ENCODE measurements at regions not wholly inside any gene's neighbourhood (a gene's known extent, or its start where the extent isn't known, plus 50 kb on each side); places are given as distances from the start of the nearest gene placed in this dataset.
A peak's percentile ranks its signal among the peaks of the same experiment; 100 is the strongest.

DNA sequence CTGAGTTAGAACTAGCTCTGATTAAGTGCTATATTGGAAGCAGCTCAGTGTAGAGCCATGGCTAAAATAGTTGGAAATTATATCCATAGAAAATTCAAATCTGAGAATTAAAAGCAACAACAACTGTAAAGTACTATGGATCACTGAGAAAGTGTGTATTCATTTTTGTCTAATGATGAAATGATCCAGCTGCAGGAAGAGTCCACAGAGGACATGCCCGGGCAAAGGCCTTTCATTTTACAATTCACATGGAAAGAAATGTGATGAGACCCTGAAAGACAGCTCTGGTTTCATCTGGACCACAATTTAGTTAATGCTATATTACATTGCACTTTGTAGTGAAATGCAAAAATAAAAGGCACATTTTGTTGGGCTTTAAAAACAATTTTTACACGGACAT is 196.8 kb upstream of the FAT1 start:
- no peak overlapping the region for H2AFZ ChIP-seq (ENCODE audit: low read length)
- H3K4me2 ChIP-seq (ENCODE audit: insufficient read depth, insufficient read length, low read length), result no peak overlapping the region

More for the DNA sequence above, 196.8 kb upstream of the FAT1 start:
- no peaks in the 10 kb centered on the region for H3K36me3 Mint-ChIP-seq (ENCODE audit: insufficient read depth in 1 of 3, low read depth in 3 of 3)
- Histone ChIP-seq H3K4me1 (ENCODE audit: insufficient read depth, low read length) (no peaks in the 10 kb centered on the region), H3K9me3 (ENCODE audit: control insufficient read depth, low read depth, low read length) (no peaks in the 10 kb centered on the region), H4K20me1 (ENCODE audit: control insufficient read depth, insufficient read depth, insufficient read length) (no peaks in the 10 kb centered on the region), H2BK20ac (ENCODE audit: low read depth, low read length, poor library complexity, severe bottlenecking) (no peak overlapping the region), H3K56ac (ENCODE audit: insufficient read length, low read depth, low read length) (no peak overlapping the region), H2BK15ac (ENCODE audit: low read depth, low read length) (no peak overlapping the region), H3K4ac (ENCODE audit: low read depth, low read length) (no peak overlapping the region), H2BK12ac (ENCODE audit: insufficient read length, low read depth, low read length) (no peak overlapping the region), H3K79me1 (ENCODE audit: insufficient read depth, low read depth, low read length, poor library complexity, severe bottlenecking) (no peaks in the 10 kb centered on the region), H3K23me2 (ENCODE audit: insufficient read length, low read depth, low read length, poor library complexity, severe bottlenecking) (no peaks in the 10 kb centered on the region), H2BK120ac (ENCODE audit: low read depth, low read length, poor library complexity, severe bottlenecking) (no peak overlapping the region), H3K27ac (ENCODE audit: insufficient read length, low read depth, low read length) (no peak overlapping the region), H3K18ac (ENCODE audit: insufficient read length, low read depth, low read length) (no peak overlapping the region), H3K79me2 (ENCODE audit: insufficient read depth, low read length) (no peaks in the 10 kb centered on the region), H4K91ac (ENCODE audit: insufficient read length, low read depth, low read length) (no peak overlapping the region), H4K5ac (ENCODE audit: insufficient read length, low read depth, low read length) (no peak overlapping the region), H3K27me3 (ENCODE audit: insufficient read depth, low read length) (no peaks in the 10 kb centered on the region), H3T11ph (ENCODE audit: low read length) (no peak overlapping the region), H2BK5ac (ENCODE audit: insufficient read length, low read length) (no peak overlapping the region), H4K8ac (replicated peaks; ENCODE audit: insufficient read length, low read depth, low read length) (no peak overlapping the region), H3K14ac (ENCODE audit: insufficient read depth, low read length) (no peak overlapping the region), H2AK5ac (ENCODE audit: insufficient read length, low read length) (no peak overlapping the region), H3K9ac (ENCODE audit: extremely low read depth, insufficient read length, low read length) (no peak overlapping the region), H3K23ac (ENCODE audit: insufficient read length, low read depth, low read length) (no peak overlapping the region)
- no peaks in the 10 kb centered on the region; a peak in 1 of 5 replicates for H3K9me3 Mint-ChIP-seq
- H3K4me1 Mint-ChIP-seq, result peaks cover 9 to 12% of the 10 kb centered on the region in 2 experiments
- H3K27ac Mint-ChIP-seq, result peak overlapping the region in 1 of 3 experiments; percentile 50; a peak in 2 of 7 replicates
- no CpG with 5 or more reads among the region's 2 CpGs for WGBS (ENCODE audit: extremely low coverage, insufficient read length, low lambda C conversion rate)
- H3K27me3 Mint-ChIP-seq (ENCODE audit: low read depth), result no peaks in the 10 kb centered on the region
- no peak overlapping the region for H3K4me3 Mint-ChIP-seq
- no peak for DNase-seq
- TF ChIP-seq, protein P1, sequence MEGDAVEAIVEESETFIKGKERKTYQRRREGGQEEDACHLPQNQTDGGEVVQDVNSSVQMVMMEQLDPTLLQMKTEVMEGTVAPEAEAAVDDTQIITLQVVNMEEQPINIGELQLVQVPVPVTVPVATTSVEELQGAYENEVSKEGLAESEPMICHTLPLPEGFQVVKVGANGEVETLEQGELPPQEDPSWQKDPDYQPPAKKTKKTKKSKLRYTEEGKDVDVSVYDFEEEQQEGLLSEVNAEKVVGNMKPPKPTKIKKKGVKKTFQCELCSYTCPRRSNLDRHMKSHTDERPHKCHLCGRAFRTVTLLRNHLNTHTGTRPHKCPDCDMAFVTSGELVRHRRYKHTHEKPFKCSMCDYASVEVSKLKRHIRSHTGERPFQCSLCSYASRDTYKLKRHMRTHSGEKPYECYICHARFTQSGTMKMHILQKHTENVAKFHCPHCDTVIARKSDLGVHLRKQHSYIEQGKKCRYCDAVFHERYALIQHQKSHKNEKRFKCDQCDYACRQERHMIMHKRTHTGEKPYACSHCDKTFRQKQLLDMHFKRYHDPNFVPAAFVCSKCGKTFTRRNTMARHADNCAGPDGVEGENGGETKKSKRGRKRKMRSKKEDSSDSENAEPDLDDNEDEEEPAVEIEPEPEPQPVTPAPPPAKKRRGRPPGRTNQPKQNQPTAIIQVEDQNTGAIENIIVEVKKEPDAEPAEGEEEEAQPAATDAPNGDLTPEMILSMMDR (conservative IDR thresholded peaks at IDR 0.05), result no peak
